Breast epithelium (tissue), 4 donors: ENCODE measurements at regions not wholly inside any gene's neighbourhood (a gene's known extent, or its start where the extent isn't known, plus 50 kb on each side); places are given as distances from the start of the nearest gene placed in this dataset.

ENCODE experiments used
- DNase-seq, 2 donors: peaks; one replicate each; pipeline ENCODE4 v3.0.0-alpha.2; 2019; ENCODE audit warnings: low spot score in 2 of 2
- H3K27ac ChIP-seq, 2 donors: fragments of 200-600 bp; sonication (generic) in 1 of 2; one replicate each; pipeline ENCODE4 v1.5.1; 2016 to 2019; ENCODE audit warnings: mild to moderate bottlenecking in 1 of 2
- H3K27me3 ChIP-seq, 2 donors: fragments of 200-600 bp; sonication (generic) in 1 of 2; one replicate each; pipeline versions ENCODE4 v1.5.1 to v1.6.0; 2017 to 2019; ENCODE audit warnings: control low read depth in 1 of 2, mild to moderate bottlenecking in 1 of 2
- H3K36me3 ChIP-seq: fragments of 200-600 bp; one replicate; pipeline ENCODE4 v1.5.1; 2019
- H3K4me1 ChIP-seq, 2 donors: fragments of 200-600 bp; sonication (generic); one replicate each; pipeline ENCODE4 v1.5.1; 2016 to 2019; ENCODE audit warnings: control low read depth in 1 of 2
- H3K4me3 ChIP-seq, 3 donors: fragments of 200-600 bp; sonication (generic); 1 replicate in 2 of 3; 2 replicates in 1 of 3; pipeline ENCODE4 v1.5.1; 2016 to 2019; ENCODE audit warnings: mild to moderate bottlenecking in 3 of 3, moderate library complexity in 2 of 3
- H3K9me3 ChIP-seq, 2 donors: fragments of 200-600 bp; sonication (generic) in 1 of 2; one replicate each; pipeline ENCODE4 v1.5.1; 2016 to 2019; ENCODE audit warnings: control low read depth in 1 of 2
- POLR2A ChIP-seq: fragments of 450-650 bp; IDR thresholded peaks from one replicate; pipeline ENCODE4 v1.6.1; 2016; ENCODE audit warnings: antibody characterized with exemption, mild to moderate bottlenecking, moderate library complexity
- POLR2AphosphoS5 ChIP-seq, 3 donors: sonication (generic); formaldehyde crosslinking; IDR thresholded peaks; one replicate each; pipeline ENCODE4 v1.6.1; 2017; ENCODE audit warnings: antibody characterized with exemption in 3 of 3
- intact Hi-C: fragments of 100-400 bp; cut with DNase I; formaldehyde crosslinking; loops from one replicate; pipeline ENCODE4 v1.15.1; 2023; ENCODE audit warnings: low total_unique reads
- TF ChIP-seq, protein P1 (sequence below), 3 donors: fragments of 450-650 bp; IDR thresholded peaks; one replicate each; pipeline ENCODE4 v1.5.1; 2016 to 2017; ENCODE audit warnings: antibody characterized with exemption in 3 of 3, mild to moderate bottlenecking in 3 of 3, moderate library complexity in 3 of 3

- no peak for DNase-seq
- no peak overlapping the region for H3K4me3 ChIP-seq
- H3K4me1 ChIP-seq, result no peaks in the 10 kb centered on the region
- no peak for TF ChIP-seq POLR2A
- no peak overlapping the region for H3K27ac ChIP-seq
- H3K36me3 ChIP-seq, result no peaks in the 10 kb centered on the region
- intact Hi-C loops, result no loop called here
- no peaks in the 10 kb centered on the region for H3K27me3 ChIP-seq
- H3K9me3 ChIP-seq, result no peaks in the 10 kb centered on the region
Measured at GRCh38 chr2:19478409-19478808, 120.0 kb upstream of the OSR1 start.

DNA sequence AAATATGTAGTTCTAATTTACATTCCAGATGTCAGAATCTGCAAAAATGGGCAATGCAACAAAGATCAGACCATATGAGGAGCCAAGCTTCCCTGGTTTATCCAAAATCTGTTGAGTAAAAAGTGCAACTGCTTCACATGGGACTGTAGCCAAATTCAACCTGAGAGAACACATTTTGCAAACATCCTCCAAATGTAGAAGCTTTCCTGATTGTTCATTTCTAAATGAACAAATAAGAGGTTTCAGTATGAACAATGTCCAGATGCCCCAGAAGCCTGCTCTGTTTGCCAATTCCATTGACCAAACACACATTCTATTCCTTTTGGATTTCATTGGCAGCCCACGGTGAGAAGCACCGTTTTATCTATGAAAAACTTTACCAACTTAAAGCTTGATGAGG lies 117.9 kb upstream of the OSR1 start:
- TF ChIP-seq POLR2A, result no peak
- TF ChIP-seq POLR2AphosphoS5 (IDR thresholded peaks at IDR 0.05), result no peak
- TF ChIP-seq, protein P1, sequence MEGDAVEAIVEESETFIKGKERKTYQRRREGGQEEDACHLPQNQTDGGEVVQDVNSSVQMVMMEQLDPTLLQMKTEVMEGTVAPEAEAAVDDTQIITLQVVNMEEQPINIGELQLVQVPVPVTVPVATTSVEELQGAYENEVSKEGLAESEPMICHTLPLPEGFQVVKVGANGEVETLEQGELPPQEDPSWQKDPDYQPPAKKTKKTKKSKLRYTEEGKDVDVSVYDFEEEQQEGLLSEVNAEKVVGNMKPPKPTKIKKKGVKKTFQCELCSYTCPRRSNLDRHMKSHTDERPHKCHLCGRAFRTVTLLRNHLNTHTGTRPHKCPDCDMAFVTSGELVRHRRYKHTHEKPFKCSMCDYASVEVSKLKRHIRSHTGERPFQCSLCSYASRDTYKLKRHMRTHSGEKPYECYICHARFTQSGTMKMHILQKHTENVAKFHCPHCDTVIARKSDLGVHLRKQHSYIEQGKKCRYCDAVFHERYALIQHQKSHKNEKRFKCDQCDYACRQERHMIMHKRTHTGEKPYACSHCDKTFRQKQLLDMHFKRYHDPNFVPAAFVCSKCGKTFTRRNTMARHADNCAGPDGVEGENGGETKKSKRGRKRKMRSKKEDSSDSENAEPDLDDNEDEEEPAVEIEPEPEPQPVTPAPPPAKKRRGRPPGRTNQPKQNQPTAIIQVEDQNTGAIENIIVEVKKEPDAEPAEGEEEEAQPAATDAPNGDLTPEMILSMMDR (IDR thresholded peaks at IDR 0.05), result no peak
- Histone ChIP-seq H3K36me3 (no peaks in the 10 kb centered on the region), H3K27ac (no peak overlapping the region), H3K9me3 (no peaks in the 10 kb centered on the region), H3K4me3 (no peak overlapping the region), H3K4me1 (no peaks in the 10 kb centered on the region), H3K27me3 (no peaks in the 10 kb centered on the region)
- intact Hi-C loops, result no loop called here
- no peak for DNase-seq

DNA sequence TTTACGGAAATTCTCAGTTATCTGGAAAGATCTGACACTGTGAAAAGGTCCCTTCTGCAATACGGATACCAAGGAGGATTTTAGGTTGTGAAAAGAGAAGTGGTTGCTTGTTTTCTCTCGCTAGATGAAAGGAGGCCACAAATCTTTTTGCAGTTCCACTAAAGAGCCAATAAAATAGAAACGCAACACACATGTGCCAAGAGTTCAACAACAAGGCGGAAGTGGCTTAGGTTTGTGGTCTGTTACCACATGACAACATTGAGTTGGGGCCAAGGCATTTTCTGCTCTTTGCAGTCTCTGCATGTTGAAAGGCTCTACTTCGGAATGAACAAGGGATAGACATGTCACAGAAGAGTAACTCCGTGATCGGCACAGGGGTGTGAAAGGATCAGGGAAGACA lies 115.7 kb upstream of the OSR1 start:
- intact Hi-C loops, result no loop called here
- Histone ChIP-seq H3K4me3 (no peak overlapping the region), H3K4me1 (no peaks in the 10 kb centered on the region), H3K27me3 (no peaks in the 10 kb centered on the region), H3K27ac (no peak overlapping the region), H3K36me3 (no peaks in the 10 kb centered on the region), H3K9me3 (no peaks in the 10 kb centered on the region)
- peak in 1 of 2 donors; percentile 54 for DNase-seq
- TF ChIP-seq POLR2A (no peak), POLR2AphosphoS5 (IDR thresholded peaks at IDR 0.05) (peak in 2 of 3 donors; percentile 51 to 62)

- no peak overlapping the region for H3K4me3 ChIP-seq
- no peaks in the 10 kb centered on the region for H3K9me3 ChIP-seq
- H3K4me1 ChIP-seq, result no peaks in the 10 kb centered on the region
- TF ChIP-seq POLR2A (no peak), POLR2AphosphoS5 (IDR thresholded peaks at IDR 0.05) (no peak)
- TF ChIP-seq, protein P1 (IDR thresholded peaks at IDR 0.05), result no peak
- intact Hi-C loops, result no loop called here
- no peak overlapping the region for H3K27ac ChIP-seq
- no peak for DNase-seq
- no peaks in the 10 kb centered on the region for H3K36me3 ChIP-seq
- no peaks in the 10 kb centered on the region for H3K27me3 ChIP-seq
Measured at GRCh38 chr2:19473350-19473749, 114.9 kb upstream of the OSR1 start.

DNA sequence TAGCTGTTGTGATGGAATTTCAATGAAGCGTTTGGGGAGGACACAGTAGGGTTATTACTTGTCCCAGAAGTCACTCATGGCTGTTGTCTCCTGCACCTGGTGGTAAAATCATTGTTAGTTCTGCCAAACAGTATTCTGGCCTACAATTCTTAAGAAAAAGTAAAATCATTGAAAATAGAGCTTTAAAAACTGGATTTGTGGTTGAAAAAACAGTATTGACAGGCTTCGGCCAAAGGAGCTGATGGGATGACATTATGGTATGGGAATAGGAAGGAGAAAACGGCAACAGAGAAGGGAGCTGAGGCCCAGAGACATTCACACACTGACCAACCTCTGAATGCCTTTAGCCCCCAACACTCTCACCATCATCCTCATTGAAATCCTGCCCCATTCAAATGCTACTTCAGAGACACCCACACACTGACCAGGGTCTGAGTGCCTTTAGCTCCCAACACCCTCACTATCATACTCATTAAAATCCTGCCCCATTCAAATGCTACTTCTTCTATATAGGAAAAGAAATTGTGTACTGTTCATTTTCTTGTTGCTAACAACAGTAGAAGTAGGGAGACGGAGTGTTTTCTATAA lies 114.1 kb upstream of the OSR1 start:
- Histone ChIP-seq H3K4me1 (no peaks in the 10 kb centered on the region), H3K27me3 (no peaks in the 10 kb centered on the region), H3K9me3 (no peaks in the 10 kb centered on the region), H3K4me3 (no peak overlapping the region), H3K27ac (no peak overlapping the region), H3K36me3 (no peaks in the 10 kb centered on the region)
- TF ChIP-seq POLR2AphosphoS5 (IDR thresholded peaks at IDR 0.05) (no peak), POLR2A (no peak)
- no peak for DNase-seq
- intact Hi-C loops, result no loop called here

DNA sequence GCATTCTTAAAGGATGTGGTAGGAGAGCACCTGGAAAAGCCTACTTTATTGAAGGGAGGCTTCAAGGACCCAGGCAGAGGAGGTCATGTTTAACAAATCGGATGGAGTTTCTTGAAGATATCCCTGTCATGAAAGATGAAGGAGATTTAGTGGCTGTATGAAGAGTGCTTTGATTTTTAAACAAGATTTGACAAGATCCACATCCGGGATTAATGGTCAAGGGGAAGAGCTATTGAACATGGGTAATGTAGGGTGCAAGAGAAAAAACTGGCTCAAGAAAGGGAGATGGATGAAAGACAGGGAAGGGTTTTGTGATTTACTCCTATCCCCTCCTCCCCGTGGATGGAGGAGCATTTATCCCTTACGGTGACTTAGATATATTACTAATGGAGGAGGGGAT lies 113.1 kb upstream of the OSR1 start:
- H3K9me3 ChIP-seq, result no peaks in the 10 kb centered on the region
- intact Hi-C loops, result no loop called here
- no peak overlapping the region for H3K27ac ChIP-seq
- no peak overlapping the region for H3K4me3 ChIP-seq
- no peaks in the 10 kb centered on the region for H3K36me3 ChIP-seq
- H3K4me1 ChIP-seq, result no peaks in the 10 kb centered on the region
- TF ChIP-seq, protein P1 (IDR thresholded peaks at IDR 0.05), result no peak
- TF ChIP-seq POLR2A, result no peak
- no peak for TF ChIP-seq POLR2AphosphoS5 (IDR thresholded peaks at IDR 0.05)
- H3K27me3 ChIP-seq, result no peaks in the 10 kb centered on the region
- no peak for DNase-seq

DNA sequence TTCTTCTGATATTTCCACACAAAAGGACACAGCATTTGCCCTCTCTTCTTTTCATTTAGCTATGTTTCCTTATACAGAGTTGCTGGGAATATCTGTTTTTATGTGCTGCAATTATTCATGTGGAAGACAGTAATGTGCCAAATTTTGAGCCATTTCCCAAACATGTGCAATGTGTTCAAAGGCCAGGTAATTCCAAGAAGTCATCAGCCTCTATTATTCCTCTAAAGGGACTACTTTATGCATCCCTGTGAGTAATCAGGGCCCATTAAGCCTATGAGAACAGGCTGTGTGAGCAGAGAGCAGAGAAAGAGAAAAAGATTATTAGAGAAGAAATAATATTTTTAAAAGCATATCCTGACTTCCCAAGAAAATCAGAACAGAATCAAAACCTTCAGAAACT lies 107.6 kb upstream of the OSR1 start:
- H3K4me1 ChIP-seq, result no peaks in the 10 kb centered on the region
- no peak overlapping the region for H3K27ac ChIP-seq
- TF ChIP-seq, protein P1 (IDR thresholded peaks at IDR 0.05), result no peak
- TF ChIP-seq POLR2A (no peak), POLR2AphosphoS5 (IDR thresholded peaks at IDR 0.05) (no peak)
- no peaks in the 10 kb centered on the region for H3K27me3 ChIP-seq
- H3K36me3 ChIP-seq, result no peaks in the 10 kb centered on the region
- H3K9me3 ChIP-seq, result no peaks in the 10 kb centered on the region
- H3K4me3 ChIP-seq, result no peak overlapping the region
- no peak for DNase-seq
- intact Hi-C loops, result no loop called here
